ENCODE measurements at regions not wholly inside any gene's neighbourhood (a gene's known extent, or its start where the extent isn't known, plus 50 kb on each side); places are given as distances from the start of the nearest gene placed in this dataset.
A peak's percentile ranks its signal among the peaks of the same experiment; 100 is the strongest.

DNA sequence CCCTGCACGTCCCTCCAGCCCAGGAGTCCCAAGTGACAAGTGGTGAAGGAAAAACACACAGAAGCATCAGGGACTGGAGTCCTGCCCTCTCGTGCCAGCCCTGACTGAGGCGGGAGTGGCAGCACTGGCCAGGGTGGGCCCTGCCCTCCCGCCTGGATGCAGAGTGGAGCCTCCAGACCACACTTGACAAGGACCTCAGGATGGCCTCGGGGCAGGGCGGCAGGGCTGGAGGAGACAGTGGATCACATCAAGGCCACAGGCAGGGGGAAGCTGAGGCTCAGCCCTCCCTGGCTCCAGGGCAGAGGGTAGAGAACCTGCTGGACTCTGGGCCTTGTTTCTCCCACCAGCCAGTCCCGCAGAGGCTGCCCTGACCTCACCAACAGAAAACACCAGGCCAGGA is 128.8 kb upstream of the CDH4 start:
- Histone ChIP-seq H3K36me3 (no peaks in the 10 kb centered on the region), H3K9me3 (no peaks in the 10 kb centered on the region), H3K27me3 (no peaks in the 10 kb centered on the region), H3K4me3 (no peak overlapping the region), H3K4me1 (no peaks in the 10 kb centered on the region), H3K27ac (no peak overlapping the region)
- TF ChIP-seq, protein P1, sequence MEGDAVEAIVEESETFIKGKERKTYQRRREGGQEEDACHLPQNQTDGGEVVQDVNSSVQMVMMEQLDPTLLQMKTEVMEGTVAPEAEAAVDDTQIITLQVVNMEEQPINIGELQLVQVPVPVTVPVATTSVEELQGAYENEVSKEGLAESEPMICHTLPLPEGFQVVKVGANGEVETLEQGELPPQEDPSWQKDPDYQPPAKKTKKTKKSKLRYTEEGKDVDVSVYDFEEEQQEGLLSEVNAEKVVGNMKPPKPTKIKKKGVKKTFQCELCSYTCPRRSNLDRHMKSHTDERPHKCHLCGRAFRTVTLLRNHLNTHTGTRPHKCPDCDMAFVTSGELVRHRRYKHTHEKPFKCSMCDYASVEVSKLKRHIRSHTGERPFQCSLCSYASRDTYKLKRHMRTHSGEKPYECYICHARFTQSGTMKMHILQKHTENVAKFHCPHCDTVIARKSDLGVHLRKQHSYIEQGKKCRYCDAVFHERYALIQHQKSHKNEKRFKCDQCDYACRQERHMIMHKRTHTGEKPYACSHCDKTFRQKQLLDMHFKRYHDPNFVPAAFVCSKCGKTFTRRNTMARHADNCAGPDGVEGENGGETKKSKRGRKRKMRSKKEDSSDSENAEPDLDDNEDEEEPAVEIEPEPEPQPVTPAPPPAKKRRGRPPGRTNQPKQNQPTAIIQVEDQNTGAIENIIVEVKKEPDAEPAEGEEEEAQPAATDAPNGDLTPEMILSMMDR (IDR thresholded peaks at IDR 0.05): no peak
- intact Hi-C loops (cut with DNase I): no loop called here
- DNase-seq (ENCODE audit: low spot score in 2 of 2): no peak

DNA sequence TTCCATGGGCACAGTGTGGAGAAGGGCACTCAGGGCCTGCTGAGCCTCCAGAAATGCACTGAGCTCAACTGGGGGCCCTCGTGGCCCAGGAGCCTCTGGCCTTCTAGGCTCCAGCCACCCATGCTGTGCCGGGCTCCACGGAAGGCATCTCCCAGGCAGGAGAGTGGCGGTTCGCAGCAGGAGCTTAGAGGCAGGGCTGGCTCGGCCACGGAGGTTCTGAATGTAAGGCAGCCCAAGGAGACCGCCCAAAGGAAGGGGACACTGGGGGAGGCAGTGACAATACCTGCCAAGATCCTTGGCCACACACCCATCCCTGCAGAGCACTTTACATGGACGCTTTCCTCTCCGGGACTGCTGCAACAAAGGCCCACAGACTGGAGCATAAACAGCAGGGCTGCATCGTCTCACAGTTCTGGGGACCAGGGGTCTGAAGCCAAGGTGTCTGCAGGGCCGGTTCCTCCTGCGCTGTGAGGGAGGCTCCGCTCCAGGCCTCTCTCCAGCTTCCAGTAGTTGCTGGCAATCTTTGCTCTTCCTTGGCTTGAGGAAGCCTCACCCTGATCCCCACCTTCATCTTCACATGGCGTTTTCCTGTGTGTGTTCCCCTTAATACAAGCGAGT is 128.2 kb upstream of the CDH4 start:
- intact Hi-C loops (cut with DNase I): no loop called here
- DNase-seq (ENCODE audit: low spot score in 2 of 2): no peak
- Histone ChIP-seq H3K36me3 (no peaks in the 10 kb centered on the region), H3K4me3 (no peak overlapping the region), H3K9me3 (no peaks in the 10 kb centered on the region), H3K27ac (no peak overlapping the region), H3K27me3 (no peaks in the 10 kb centered on the region), H3K4me1 (no peaks in the 10 kb centered on the region)
- TF ChIP-seq, protein P1 (IDR thresholded peaks at IDR 0.05): no peak

GRCh38 chr20:61125076-61125475 is 127.0 kb upstream of the CDH4 start:
- Histone ChIP-seq H3K4me3 (no peak overlapping the region), H3K27ac (no peak overlapping the region), H3K4me1 (no peaks in the 10 kb centered on the region), H3K36me3 (no peaks in the 10 kb centered on the region), H3K9me3 (no peaks in the 10 kb centered on the region), H3K27me3 (no peaks in the 10 kb centered on the region)
- TF ChIP-seq, protein P1 (IDR thresholded peaks at IDR 0.05): no peak
- no peak for DNase-seq (ENCODE audit: low spot score in 2 of 2)
- intact Hi-C loops (cut with DNase I): no loop called here

- TF ChIP-seq, protein P1 (IDR thresholded peaks at IDR 0.05): no peak
- intact Hi-C loops (cut with DNase I): no loop called here
- H3K27ac ChIP-seq: no peak overlapping the region
- DNase-seq (ENCODE audit: low spot score in 2 of 2): no peak
- H3K36me3 ChIP-seq: no peaks in the 10 kb centered on the region
- no peaks in the 10 kb centered on the region for H3K27me3 ChIP-seq
- H3K4me3 ChIP-seq: no peak overlapping the region
- no peaks in the 10 kb centered on the region for H3K4me1 ChIP-seq
- H3K9me3 ChIP-seq: no peaks in the 10 kb centered on the region
Observed at GRCh38 chr20:61125546-61126180, 126.4 kb upstream of the CDH4 start.

- TF ChIP-seq, protein P1 (IDR thresholded peaks at IDR 0.05): no peak
- Histone ChIP-seq H3K9me3 (no peaks in the 10 kb centered on the region), H3K4me1 (no peaks in the 10 kb centered on the region), H3K27me3 (no peaks in the 10 kb centered on the region), H3K36me3 (no peaks in the 10 kb centered on the region), H3K27ac (no peak overlapping the region), H3K4me3 (no peak overlapping the region)
- peak in 1 of 2 donors; percentile 44 for DNase-seq (ENCODE audit: low spot score in 2 of 2)
- intact Hi-C loops (cut with DNase I): no loop called here
Observed at GRCh38 chr20:61126369-61127195, 125.5 kb upstream of the CDH4 start.

All from ascending aorta (tissue), 2 donors.